Fibroblast of the conjunctiva (primary cell): ENCODE measurements at regions not wholly inside any gene's neighbourhood (a gene's known extent, or its start where the extent isn't known, plus 50 kb on each side); places are given as distances from the start of the nearest gene placed in this dataset.
A peak's percentile ranks its signal among the peaks of the same experiment; 100 is the strongest.
"Not testable (repeated sequence)": the region's sequence is repeated elsewhere in the genome, so short reads cannot be mapped to it uniquely, and the experiment has no call there.

ENCODE experiments used
- DNase-seq: peaks from one replicate; pipeline ENCODE4 v3.0.0-alpha.2; 2010; ENCODE audit warnings: low read depth

DNA sequence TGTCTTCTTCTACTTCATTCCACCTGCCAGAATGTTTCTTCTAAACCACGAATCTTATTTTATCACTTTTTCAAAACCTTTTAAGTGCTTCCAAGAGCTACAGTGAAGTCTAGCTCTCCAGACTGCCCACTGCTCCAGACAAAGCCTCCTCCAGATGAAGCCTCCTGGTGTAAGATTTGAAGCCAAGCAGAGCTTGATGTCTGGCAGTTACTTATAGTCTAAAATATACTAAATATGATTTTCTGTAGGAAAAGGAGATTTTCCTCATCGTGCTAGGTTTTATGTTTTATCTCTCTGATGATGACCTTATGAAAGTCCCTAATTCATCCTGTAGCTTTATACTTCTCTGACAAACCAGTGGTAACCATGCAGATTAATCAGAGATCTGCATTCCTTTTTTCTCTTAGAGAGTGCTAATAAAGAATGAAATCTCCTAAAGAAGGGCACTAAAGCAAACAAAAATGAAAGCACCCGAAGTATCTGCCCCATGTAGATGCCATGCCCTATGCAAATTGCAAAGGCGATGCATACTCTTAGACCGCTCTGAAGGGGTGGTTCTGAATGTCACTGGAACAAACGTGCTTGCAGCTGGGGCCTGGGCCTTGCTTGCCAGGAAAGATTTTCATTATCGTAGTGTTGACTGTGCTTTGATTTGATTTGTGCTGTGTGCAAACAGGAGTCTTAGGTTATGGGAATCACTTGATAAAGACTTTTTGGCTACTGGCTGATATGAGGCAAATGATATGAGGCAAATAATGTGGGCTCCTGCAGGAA, 314.2 kb downstream of the PID1 start:
- DNase-seq: no peak

DNA sequence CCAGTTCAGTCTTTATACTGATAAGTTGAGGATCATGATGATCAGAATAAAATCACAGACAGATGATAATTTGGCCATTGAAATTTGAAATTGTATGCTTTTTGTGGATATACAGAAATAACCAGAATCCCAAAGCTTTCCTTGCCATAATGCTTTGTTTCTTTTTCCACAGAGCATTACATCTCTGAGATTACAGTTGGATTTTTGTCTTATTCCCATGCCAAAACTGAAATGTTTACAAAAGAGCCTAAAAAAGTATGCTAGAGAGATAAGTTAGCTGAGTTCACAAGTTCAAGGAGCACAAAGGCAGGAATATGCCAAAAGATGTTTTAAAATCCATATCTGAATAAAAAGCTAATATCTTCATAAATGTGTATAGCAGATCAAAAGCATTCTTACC, 321.3 kb downstream of the PID1 start:
- no peak for DNase-seq

DNA sequence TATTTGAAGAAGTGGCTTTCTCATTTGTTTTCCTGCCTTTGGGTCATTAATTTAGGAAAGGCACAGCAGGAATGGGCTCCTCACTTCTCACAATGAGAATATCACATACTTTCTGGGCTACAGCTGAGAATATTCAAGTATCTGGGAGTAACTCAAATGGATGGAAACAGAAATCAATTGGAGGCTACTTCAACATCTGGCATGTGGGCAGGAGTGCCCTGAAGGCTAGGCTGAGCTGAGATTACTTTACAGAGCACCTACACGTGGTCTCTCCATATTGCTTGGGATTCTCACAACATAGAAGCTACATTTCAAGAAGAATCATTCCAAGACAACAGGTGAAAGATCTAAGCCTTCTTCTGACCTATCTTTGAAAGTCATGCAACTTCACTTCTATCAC, 325.4 kb downstream of the PID1 start:
- DNase-seq: no peak

DNA sequence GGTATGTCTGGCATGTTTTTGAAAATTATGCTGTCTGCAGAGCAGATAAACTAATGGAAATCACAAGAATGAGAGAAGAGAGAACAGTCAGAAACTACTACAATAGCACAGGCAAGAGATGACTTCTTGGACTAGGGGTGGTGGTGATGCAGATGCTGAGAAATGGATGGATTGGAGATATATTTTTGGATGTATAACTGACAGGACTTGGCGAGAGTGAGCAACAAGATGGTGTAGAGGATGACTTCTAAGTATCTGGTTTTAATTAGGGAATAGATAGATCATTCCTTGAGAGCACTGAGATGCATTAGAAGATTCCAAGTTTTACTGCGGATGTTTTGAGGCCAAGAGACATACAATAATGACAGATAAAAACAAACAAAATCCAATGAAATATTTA, 328.2 kb downstream of the PID1 start:
- no peak for DNase-seq

DNA sequence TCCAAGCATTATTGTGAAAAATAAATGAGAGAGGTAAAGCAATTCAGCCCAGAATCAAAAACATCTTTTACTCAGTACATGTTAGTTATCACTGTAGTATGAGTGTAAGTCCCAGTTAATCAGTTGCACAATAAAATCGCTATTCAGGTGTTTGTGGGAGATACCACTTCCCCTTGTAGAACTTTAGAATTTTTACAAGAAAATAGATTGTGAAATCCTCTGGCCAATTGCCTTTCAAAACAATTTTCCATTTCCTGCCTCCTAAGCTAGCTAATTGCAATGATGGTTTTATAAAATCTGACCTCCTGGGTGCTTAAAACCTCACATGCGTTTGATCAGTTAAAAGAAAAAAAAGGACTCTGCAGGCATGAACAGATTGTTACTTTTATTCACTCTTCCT, 332.5 kb downstream of the PID1 start:
- peak; percentile 20 for DNase-seq

DNA sequence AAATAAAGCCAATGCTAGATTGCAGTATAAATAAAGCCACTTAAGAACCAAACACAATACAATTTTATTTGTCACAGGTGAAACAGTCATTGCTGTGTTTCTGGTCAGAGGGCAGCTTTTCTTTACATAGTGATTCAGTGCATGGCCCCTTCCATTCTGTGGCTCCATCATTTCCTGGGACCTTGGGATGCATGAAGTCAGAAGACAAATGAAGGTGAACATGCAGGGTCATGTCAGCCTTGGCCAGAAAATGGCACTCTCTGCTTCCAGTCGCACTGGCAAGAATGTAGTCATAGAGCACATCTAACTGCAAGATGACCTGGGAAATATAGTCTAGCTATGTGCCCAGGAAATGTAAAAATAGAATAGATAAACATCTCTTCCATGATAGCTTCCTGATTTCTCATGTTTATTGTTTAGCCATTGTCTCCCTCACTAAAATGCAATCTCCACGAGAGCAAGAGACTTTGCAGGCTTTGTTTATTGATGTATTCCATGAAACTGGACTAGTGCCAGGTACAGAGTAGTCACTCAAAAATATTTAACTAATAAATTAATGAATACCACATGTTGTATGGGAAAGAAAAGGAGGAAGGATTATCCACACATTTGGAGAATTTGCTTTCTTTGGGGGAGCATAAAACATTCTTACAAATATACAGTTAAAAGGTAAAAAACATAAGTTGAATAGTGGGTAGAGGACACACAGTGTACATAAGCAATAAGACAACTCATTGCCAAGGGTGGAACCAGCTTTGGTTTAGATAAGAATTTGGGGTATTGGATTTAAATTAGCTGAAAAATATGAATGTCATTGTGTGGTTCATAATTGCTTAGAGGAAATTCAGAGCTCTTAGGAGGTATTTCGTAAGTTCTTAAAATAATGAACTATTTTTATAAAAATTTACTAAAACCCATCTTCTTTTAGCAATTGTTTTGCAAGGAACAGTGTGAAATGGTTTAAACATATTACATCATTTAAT, 343.8 kb downstream of the PID1 start:
- DNase-seq: peak; percentile 48

DNA sequence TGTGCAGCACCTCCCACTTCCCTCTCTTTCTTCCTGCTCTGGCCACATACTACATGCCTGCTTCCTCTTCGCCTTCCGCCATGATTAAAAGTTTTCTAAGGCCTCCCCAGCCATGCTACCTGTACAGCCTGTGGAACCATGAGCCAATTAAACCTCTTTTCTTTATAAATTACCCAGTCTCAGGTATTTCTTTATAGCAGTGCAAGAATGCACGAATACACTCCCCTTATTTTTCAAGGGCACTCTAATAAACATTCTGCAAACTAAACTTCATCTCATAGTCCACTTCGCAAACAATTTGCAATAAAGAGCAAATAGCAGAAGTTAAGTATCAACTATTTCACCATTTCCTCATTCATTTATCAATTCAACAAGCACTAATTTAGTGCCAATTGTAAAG, 351.3 kb downstream of the PID1 start:
- no peak for DNase-seq

DNA sequence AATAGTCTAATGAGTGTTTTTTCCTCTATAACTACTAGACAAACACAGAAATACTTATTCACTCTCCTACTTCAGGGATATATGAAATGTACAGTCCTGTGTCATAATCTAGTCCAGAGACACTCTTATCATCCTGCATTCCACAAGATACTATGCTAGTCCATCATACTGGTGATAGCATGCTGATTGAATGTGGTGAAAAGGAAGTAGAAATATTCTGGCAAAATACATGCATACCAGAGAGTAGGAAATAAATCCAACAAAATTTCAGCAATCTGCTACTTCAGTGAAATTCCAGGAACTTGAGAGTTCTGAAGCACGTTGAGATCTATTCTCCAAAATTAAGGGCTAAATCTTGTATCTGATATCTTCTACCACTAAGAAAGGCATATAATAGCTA, 353.9 kb downstream of the PID1 start:
- DNase-seq: no peak

DNA sequence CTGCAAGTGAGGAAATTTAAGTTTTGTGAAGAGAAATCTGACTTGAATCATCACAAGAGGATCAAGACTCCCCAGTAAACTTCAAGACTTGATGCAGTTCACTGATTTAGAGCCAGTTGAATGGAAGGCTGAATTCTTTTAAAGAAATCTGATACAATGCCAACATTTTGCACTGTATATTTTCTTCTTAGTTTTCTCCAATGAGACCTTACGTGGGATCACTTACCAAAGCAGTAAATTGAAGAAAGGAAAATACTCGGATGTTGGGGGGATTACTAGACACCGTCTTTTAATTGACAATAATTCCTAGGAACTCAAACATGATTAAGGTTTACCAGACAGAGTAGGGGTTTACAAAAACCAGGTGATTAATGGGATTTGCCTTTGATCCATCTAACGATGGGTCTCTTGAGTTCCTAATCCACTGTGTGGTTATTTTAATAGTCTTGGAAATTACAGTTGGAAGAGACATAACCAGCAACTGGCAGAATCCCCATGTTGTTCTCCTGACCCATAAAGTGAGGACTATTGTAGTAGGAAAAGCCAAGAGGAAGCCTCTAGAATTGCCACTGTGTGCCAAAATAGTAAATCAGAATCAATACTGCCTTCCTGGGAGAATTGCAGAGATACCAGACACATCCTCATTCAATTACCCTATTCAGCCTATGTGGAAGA, 354.5 kb downstream of the PID1 start:
- no peak for DNase-seq

DNA sequence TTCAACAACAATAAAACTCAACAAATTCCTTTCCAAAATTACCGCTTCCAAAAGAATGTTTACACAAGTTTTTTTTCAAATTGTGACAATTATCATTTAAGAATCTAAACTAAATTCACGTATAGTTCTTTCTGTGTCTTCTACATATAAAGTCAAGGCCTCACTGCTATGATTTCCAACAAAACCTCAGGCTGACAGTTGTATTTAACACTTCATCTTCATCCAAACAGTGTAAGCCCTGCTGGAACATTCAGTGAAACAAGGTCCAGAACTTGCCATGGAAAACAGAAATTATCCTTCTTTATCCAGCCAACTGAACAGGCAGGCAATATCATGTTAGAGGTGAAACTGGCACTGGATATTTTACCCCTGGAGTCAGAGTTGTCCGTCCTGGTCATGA, 357.9 kb downstream of the PID1 start:
- no peak for DNase-seq

DNA sequence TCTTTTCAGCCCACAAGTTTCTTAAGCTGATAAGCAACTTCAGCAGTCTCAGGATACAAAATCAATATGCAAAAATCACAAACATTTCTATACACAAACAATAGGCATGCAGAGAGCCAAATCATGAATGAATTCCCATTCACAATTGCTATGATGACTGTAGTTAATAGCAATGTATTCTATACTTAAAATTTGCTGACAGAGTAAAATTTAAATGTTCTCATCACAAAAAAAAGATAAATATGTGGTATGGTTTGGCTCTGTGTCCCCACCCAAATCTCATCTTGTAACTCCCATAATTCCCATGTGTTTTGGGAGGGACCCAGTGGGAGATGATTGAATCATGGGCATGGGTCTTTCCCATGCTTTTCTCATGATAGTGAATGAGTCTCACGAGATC, 360.2 kb downstream of the PID1 start:
- DNase-seq: not testable (repeated sequence)

DNA sequence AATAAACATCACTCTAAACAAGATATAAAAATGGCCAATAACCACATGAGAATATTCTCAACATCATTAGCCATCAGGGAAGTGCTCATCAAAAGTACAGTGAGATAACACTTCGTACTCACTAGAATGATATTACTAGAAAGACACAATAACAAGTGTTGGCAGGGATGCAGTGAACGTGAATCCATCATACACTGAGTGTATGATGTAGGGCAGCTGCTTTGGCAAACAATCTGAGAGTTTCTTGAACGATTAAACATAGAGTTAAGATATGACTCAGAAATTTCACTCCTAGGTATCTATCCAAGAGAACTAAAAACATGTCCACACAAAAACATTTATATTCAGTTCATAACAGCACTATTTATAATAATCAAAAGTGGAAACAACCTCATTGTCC, 368.9 kb downstream of the PID1 start:
- no peak for DNase-seq

DNA sequence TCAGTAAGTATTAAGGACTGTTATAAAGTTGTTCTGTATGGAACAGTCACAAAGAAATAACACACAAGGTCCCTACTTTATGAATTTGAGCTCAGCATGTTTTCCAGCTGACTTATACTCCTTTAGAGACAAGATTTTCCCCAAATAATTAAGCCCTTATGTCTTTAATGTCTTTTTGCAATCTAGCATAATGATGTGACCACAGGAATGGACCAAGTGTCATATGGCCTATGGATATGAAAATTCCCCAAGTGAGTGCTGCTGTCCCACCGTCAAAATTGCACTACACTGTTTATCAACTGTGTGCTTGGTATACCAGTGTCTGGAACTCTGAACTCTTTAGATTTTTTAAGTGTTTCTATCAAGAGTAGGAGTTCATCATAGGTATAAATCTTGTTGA, 369.6 kb downstream of the PID1 start:
- DNase-seq: no peak

DNA sequence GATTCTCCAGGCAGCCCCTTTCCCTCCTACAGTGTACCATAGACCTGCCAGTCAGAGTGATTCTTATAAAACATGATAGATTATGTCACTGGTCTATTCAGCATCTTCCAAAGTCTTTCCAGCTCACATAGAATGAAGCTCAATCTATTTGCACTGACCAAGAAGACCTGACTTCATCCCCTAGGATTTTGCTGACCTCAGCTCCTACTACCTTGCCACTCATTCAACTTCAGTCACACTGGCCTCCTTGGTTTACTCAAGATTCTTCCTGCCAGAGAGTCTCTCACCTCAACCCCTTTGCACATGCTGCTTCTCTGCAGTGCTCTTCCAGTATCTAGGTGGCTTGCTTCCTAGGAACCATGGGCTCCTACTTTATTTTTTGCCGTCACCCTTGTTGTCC, 392.9 kb downstream of the PID1 start:
- DNase-seq: no peak

DNA sequence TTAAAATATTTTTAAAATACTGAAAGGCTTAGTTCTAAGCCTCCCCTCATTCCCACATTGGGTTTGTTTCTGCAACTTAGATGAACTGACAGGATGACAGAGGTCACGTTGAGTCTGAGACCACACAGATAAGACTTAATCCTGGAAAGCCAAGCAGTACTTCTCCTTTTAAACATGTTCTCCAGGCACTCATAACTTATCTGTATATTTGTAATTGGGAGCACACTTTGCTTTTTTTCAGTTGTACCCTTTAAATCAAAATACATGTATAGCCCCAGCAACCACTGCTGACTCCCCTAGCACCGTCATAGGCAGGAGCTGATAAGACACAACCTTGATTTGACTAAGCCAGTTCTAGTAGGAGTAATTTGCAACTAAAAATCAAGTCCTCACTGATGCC, 394.8 kb downstream of the PID1 start:
- DNase-seq: no peak

DNA sequence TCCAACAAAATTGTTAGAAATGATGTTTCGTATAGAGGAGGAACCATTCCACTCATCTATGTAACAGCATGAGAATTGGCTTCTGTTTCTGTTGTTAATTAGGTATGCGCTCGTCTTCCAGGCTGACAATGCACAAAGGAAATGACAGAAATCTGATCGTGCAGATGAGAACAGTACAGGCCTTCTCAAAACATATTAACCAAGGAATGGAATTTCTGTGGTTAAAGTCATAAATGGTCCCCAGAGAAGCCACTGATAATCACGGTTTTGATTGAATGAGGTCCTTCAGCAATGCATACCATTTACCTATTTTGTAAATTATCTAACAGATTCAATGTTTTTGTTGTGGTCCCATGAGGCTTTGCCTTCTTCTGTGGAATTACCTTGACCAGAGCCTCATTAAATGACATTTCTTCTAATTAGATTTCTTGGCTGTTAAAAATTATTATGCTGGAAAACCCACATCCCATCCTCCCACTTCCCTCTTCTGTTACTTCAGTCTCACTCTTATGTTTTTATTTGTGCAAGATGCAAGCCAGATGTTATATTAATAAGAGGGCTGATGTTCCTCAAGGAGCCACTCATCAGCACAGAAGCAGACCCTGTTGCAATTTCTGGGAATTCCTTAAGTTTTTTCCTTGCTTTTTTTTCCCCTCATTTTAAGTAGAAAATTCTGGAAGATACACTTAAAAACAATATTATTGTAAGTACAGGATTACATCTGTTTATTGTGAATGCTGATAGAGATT, 395.8 kb downstream of the PID1 start:
- no peak for DNase-seq

DNA sequence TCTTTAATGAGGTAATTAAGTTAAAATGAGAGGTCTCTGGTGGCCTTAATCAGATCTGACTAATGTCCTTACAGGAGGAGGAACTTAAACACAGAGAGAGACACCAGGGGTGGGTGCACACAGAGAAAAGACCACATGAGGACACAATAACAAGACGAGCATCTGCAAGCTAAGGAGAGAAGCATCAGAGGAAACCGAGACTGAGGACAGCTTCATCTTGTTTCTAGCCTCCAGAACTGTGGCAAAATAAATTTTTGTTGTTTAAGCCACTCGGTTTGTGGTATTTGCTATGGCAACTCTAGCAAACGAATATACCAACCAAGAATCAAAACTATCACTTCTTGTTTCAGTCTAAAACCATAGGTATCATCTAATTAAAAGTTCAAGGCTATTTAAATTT, 400.1 kb downstream of the PID1 start:
- no peak for DNase-seq

DNA sequence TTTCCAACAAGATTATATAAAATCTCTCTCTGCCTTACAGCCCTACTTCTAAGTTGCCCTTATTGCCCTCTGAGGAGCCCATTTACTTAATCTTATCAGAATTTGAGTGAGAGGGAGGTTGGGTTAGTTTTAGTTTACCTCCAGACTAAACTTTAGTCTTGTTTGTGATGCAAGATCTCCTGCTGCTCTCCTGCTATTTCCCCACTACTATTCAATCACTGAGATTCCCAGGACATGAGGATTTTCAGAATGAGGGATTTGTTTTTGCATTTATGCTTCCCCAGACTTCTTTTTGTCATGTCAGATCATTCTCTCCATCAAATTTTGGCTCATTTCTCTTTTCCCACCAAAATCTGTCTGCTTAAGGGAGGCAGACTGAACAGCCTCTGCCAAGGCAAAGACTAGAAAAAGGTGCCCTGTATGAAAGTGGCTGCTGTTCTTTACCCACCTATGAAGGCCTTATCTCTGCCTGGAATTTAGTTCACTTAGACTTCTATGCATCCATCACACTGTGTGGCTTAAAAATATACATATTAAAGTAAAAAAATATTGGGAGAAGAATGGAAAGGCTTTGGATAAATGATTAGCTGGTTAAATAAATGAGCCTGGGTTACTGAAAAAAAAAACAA, 401.3 kb downstream of the PID1 start:
- no peak for DNase-seq

DNA sequence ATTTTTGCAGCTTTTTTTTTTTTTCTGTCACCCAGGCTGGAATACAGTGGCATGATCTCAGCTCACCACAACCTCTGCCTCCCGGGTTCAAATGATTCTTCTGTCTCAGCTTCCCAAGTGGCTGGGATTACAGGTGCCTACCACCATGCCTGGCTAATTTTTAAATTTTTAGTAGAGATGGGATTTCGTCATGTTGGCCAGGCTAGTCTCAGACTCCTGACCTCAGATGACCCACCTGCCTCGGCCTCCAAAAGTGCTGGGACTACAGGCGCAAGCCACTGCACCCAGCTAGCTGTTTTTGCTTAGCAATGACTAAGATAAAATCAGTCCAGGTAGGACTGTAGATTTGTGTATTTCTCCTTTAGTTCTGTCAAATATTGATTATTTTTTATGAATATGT, 403.7 kb downstream of the PID1 start:
- no peak for DNase-seq

DNA sequence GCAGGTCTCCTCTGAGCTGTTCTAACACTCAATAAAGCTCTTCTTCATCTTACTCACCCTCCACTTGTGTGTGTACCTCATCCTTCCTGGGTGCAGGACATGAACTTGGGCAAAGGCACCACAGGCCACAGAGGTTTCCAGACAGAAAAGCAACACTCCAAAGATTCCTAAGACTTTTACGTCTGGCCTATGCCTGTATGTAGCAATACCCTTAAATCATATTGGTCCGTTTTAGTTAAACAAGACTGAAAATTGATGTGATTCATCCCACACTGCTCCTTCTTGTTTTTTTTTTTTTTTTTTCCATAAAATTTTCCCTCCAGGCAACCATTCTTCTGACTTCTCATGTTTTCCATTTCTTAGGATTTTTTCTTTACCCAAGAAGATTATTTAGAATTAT, 404.3 kb downstream of the PID1 start:
- DNase-seq: no peak

DNA sequence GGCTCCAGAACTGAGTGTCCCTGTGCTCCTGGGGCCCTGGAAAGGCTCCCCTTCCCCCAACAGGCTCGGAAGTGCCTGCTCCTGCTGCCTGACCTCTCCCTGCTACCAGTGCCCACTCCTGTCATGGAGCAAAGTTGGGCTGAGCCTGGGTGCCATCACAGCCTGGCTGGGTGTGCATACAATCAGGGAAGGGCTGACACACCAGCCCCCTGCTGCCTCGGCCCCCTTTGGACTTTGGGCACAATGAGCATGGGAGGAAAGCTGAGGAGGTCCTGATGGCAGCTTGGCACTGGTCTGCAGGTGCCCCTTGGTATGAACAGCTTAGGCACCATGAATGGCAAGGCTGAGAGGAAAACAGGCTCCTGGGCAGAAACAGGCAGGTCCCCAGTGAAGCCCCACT, 405.0 kb downstream of the PID1 start:
- DNase-seq: no peak

DNA sequence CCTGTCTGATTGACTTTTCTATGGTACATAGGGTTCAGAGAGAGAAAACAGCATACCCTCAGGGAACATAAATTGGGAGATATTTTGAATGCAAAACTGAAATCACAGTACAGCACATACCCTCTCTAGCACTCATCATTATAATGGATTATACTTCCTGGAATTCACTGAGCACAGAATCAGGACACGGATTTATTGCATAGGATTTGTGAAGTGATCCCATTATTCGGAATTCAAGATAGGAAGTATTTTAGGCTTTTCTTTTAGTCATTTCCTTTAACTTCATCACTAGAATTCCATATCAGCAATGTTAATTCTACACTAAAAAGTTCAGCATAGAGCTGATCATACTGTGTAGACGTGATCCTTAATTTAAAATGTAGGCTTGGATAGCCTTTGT, 407.0 kb downstream of the PID1 start:
- DNase-seq: no peak
